ENCODE measurements at regions not wholly inside any gene's neighbourhood (a gene's known extent, or its start where the extent isn't known, plus 50 kb on each side); places are given as distances from the start of the nearest gene placed in this dataset.

GRCh38 chr15:39227001-39227400 is 353.9 kb upstream of the THBS1 start:
- DNase-seq (ENCODE audit: low read depth, low spot score), result no peak
- no peak overlapping the region for H3K4me3 ChIP-seq (ENCODE audit: low read depth, low read length)
- in situ Hi-C loops (cut with HindIII; ENCODE audit: low sequenced_read_pairs), result no loop called here
- no peak for TF ChIP-seq CTCF (IDR thresholded peaks at IDR 0.05; ENCODE audit: low read depth, low read length)

- no peak for TF ChIP-seq CTCF (IDR thresholded peaks at IDR 0.05; ENCODE audit: low read depth, low read length)
- H3K4me3 ChIP-seq (ENCODE audit: low read depth, low read length), result no peak overlapping the region
- in situ Hi-C loops (cut with HindIII; ENCODE audit: low sequenced_read_pairs), result no loop called here
- no peak for DNase-seq (ENCODE audit: low read depth, low spot score)
These were observed 352.0 kb upstream of the THBS1 start for GRCh38 chr15:39228889-39229288.

- DNase-seq (ENCODE audit: low read depth, low spot score), result no peak
- TF ChIP-seq CTCF (IDR thresholded peaks at IDR 0.05; ENCODE audit: low read depth, low read length), result no peak
- no peak overlapping the region for H3K4me3 ChIP-seq (ENCODE audit: low read depth, low read length)
- in situ Hi-C loops (cut with HindIII; ENCODE audit: low sequenced_read_pairs), result no loop called here
These were observed 350.5 kb upstream of the THBS1 start for GRCh38 chr15:39230205-39230907.

- no peak for TF ChIP-seq CTCF (IDR thresholded peaks at IDR 0.05; ENCODE audit: low read depth, low read length)
These were observed 350.0 kb upstream of the THBS1 start for GRCh38 chr15:39230908-39231285.

GRCh38 chr15:39232512-39232911 is 348.4 kb upstream of the THBS1 start:
- in situ Hi-C loops (cut with HindIII; ENCODE audit: low sequenced_read_pairs), result no loop called here
- peak; percentile 83 for DNase-seq (ENCODE audit: low read depth, low spot score)
- H3K4me3 ChIP-seq (ENCODE audit: low read depth, low read length), result no peak overlapping the region
- no peak for TF ChIP-seq CTCF (IDR thresholded peaks at IDR 0.05; ENCODE audit: low read depth, low read length)

More at GRCh38 chr15:39230908-39231285, 350.0 kb upstream of the THBS1 start:
- in situ Hi-C loops (cut with HindIII; ENCODE audit: low sequenced_read_pairs), result no loop called here
- DNase-seq (ENCODE audit: low read depth, low spot score), result no peak
- no peak overlapping the region for H3K4me3 ChIP-seq (ENCODE audit: low read depth, low read length)

GRCh38 chr15:39235084-39235795 is 345.6 kb upstream of the THBS1 start:
- in situ Hi-C loops (cut with HindIII; ENCODE audit: low sequenced_read_pairs), result no loop called here
- no peak overlapping the region for H3K4me3 ChIP-seq (ENCODE audit: low read depth, low read length)
- no peak for TF ChIP-seq CTCF (IDR thresholded peaks at IDR 0.05; ENCODE audit: low read depth, low read length)
- no peak for DNase-seq (ENCODE audit: low read depth, low spot score)

Measured in astrocyte of the spinal cord (primary cell).